Endothelial cell of umbilical vein (primary cell): ENCODE measurements at regions not wholly inside any gene's neighbourhood (a gene's known extent, or its start where the extent isn't known, plus 50 kb on each side); places are given as distances from the start of the nearest gene placed in this dataset.
"Not testable (repeated sequence)": the region's sequence is repeated elsewhere in the genome, so short reads cannot be mapped to it uniquely, and the experiment has no call there.

Experiments
- BruUV-seq: library from RNA; stranded (reverse); fragments of 400-500 nt; replicated peaks from 2 replicates; lab custom pipeline; 2021; lab: Mats Ljungman, UMichigan
- CTCF ChIA-PET: fragments of 300-600, 350-600 bp; sonication (Branson Sonifier 250); formaldehyde crosslinking; loops from one replicate; lab custom pipeline; 2021; ENCODE audit warnings: antibody characterized with exemption, inconsistent platforms; lab: Charles Lee
- POLR2A ChIA-PET: fragments of 300-600, 350-600 bp; sonication (Branson Sonifier 250); formaldehyde crosslinking; loops from one replicate; lab custom pipeline; 2021; ENCODE audit warnings: antibody characterized with exemption, inconsistent platforms; lab: Charles Lee
- DNase-seq: peaks from one replicate; pipeline ENCODE4 v3.0.0-alpha.2; 2011; ENCODE audit warnings: low read depth, low spot score
- FAIRE-seq: peaks from 2 replicates; lab custom pipeline; 2011; peaks lifted over from hg19 to GRCh38; lab: Jason Lieb, UNC
- H2AFZ ChIP-seq: 2 replicates; pipeline ENCODE4 v1.6.0; 2012; ENCODE audit warnings: low read depth, low read length, control low read depth, inconsistent platforms
- H3K27ac ChIP-seq: 2 replicates; pipeline ENCODE4 v1.5.1; 2011; ENCODE audit warnings: low read depth, mild to moderate bottlenecking, control low read depth, low read length, moderate library complexity; ENCODE audit not compliant: insufficient read depth
- H3K27me3 ChIP-seq, 2 experiments: 2 replicates each; pipeline versions ENCODE4 v1.6.0 to v1.6.1; 2011; ENCODE audit warnings: low read length in 2 of 2, mixed read lengths in 1 of 2; ENCODE audit not compliant: control insufficient read depth in 2 of 2, insufficient read depth in 2 of 2
- H3K36me3 ChIP-seq, 2 experiments: 2 replicates in 1 of 2; 3 replicates in 1 of 2; pipeline ENCODE4 v1.5.1; 2011; ENCODE audit warnings: low read length in 2 of 2, mild to moderate bottlenecking in 1 of 2, moderate library complexity in 1 of 2; ENCODE audit not compliant: control insufficient read depth in 2 of 2, insufficient read depth in 2 of 2; ENCODE audit errors: extremely low read depth in 1 of 2
- H3K4me1 ChIP-seq: 3 replicates; pipeline ENCODE4 v1.5.1; 2011; ENCODE audit warnings: mild to moderate bottlenecking, low read length; ENCODE audit not compliant: control insufficient read depth, insufficient read depth; ENCODE audit errors: extremely low read depth
- H3K4me2 ChIP-seq: 2 replicates; pipeline ENCODE4 v1.6.1; 2011; ENCODE audit warnings: low read length, control low read depth, mixed read lengths; ENCODE audit not compliant: insufficient read depth
- H3K4me3 ChIP-seq, 3 experiments: fragments of 200-600 bp in 1 of 3; sonication (generic), shearing (Covaris generic) in 1 of 3; replicated peaks in 1 of 3; 2 replicates each; pipeline ENCODE4 v1.5.1; 2011 to 2016; ENCODE audit warnings: control low read depth in 3 of 3, low read length in 3 of 3, mild to moderate bottlenecking in 2 of 3, inconsistent platforms in 1 of 3, low read depth in 1 of 3, moderate library complexity in 1 of 3; ENCODE audit not compliant: insufficient read depth in 1 of 3
- H3K79me2 ChIP-seq: 2 replicates; pipeline ENCODE4 v1.6.0; 2012; ENCODE audit warnings: low read length, inconsistent platforms; ENCODE audit not compliant: control insufficient read depth, insufficient read depth
- H3K9ac ChIP-seq: replicated peaks from 2 replicates; pipeline ENCODE3; 2011; ENCODE audit warnings: low read length, control low read depth; ENCODE audit not compliant: insufficient read depth; ENCODE audit errors: extremely low read depth
- H3K9me1 ChIP-seq: replicated peaks from 3 replicates; pipeline ENCODE4 v1.6.0; 2011; ENCODE audit warnings: mild to moderate bottlenecking, low read length; ENCODE audit not compliant: control insufficient read depth, insufficient read depth; ENCODE audit errors: extremely low read depth
- H3K9me3 ChIP-seq: replicated peaks from 2 replicates; pipeline ENCODE4 v1.5.1; 2012; ENCODE audit warnings: low read length, inconsistent platforms; ENCODE audit not compliant: control insufficient read depth, insufficient read depth
- H4K20me1 ChIP-seq: replicated peaks from 2 replicates; pipeline ENCODE3; 2011; ENCODE audit warnings: mild to moderate bottlenecking, low read length; ENCODE audit not compliant: control insufficient read depth, insufficient read depth; ENCODE audit errors: extremely low read depth
- EZH2 ChIP-seq: IDR thresholded peaks from 2 replicates; pipeline ENCODE4 v1.6.1; 2012; ENCODE audit warnings: borderline replicate concordance, low read depth, mild to moderate bottlenecking, moderate library complexity, low read length, inconsistent platforms; ENCODE audit not compliant: severe bottlenecking
- FOS ChIP-seq: IDR thresholded peaks from 2 replicates; pipeline ENCODE4 v1.6.1; 2011; ENCODE audit warnings: mild to moderate bottlenecking, low read length, moderate library complexity, borderline replicate concordance; ENCODE audit not compliant: insufficient read depth
- GATA2 ChIP-seq: IDR thresholded peaks from 2 replicates; pipeline ENCODE4 v1.7.0; 2011; ENCODE audit warnings: low read depth, mild to moderate bottlenecking, moderate library complexity, mixed read lengths, low read length; ENCODE audit not compliant: insufficient read length, insufficient read depth
- JUN ChIP-seq: IDR thresholded peaks from 2 replicates; pipeline ENCODE4 v1.6.1; 2011; ENCODE audit warnings: borderline replicate concordance, low read depth; ENCODE audit not compliant: insufficient read length, insufficient read depth
- MAX ChIP-seq: IDR thresholded peaks from 2 replicates; pipeline ENCODE4 v1.6.1; 2011; ENCODE audit not compliant: insufficient read depth, insufficient read length
- MYC ChIP-seq: IDR thresholded peaks from one replicate; pipeline ENCODE4 v1.6.1; 2011; ENCODE audit warnings: mild to moderate bottlenecking, low read depth, low read length
- POLR2A ChIP-seq: IDR thresholded peaks from 2 replicates; pipeline ENCODE4 v1.6.1; 2012; ENCODE audit warnings: low read depth, mild to moderate bottlenecking, control low read depth, low read length
- POLR2AphosphoS5 ChIP-seq: IDR thresholded peaks from 2 replicates; pipeline ENCODE4 v1.6.1; 2012; ENCODE audit warnings: low read depth, mild to moderate bottlenecking, control low read depth, low read length, moderate library complexity; ENCODE audit not compliant: insufficient read depth
- dilution Hi-C: fragments of 300-500 bp; cut with MboI; formaldehyde crosslinking; loops from one replicate; pipeline ENCODE4 v1.15.0; 2019; ENCODE audit warnings: low sequenced_read_pairs; ENCODE audit not compliant: extremely low pct_ligation_motif_present
- intact Hi-C: fragments of 100-400 bp; cut with micrococcal nuclease; formaldehyde crosslinking; loops from one replicate; pipeline ENCODE4 v1.10.0; 2022
- TF ChIP-seq, protein P1 (sequence below), 2 donors: IDR thresholded peaks; 1 replicate in 1 of 2; 2 replicates in 1 of 2; pipeline ENCODE4 v1.5.1; 2011; ENCODE audit warnings: low read length in 2 of 2, mild to moderate bottlenecking in 2 of 2, moderate library complexity in 2 of 2, control low read depth in 1 of 2, inconsistent platforms in 1 of 2, low read depth in 1 of 2; ENCODE audit not compliant: insufficient read depth in 1 of 2; ENCODE audit errors: extremely low read depth in 1 of 2

- dilution Hi-C loops: no loop called here
- BruUV-seq: no TSS peak
These were observed 516.4 kb downstream of the ETNK1 start for GRCh38 chr12:23141335-23141734.

DNA sequence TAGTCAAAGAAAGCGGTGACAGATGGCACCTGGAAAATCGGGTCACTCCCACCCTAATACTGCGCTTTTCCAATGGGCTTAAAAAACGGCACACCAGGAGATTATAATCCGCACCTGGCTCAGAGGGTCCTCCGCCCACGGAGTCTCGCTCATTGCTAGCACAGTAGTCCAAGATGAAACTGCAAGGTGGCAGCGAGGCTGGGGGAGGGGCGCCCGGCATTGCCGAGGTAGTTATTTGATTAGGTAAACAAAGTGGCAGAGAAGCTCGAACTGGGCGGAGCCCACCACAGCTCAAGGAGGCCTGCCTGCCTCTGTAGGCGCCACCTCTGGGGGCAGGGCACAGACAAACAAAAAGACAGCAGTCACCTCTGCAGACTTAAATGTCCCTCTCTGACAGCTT lies 521.1 kb downstream of the ETNK1 start:
- FAIRE-seq, H3K4me2 ChIP-seq, H3K4me1 ChIP-seq, BruUV-seq, DNase-seq, H3K9ac ChIP-seq, H3K9me3 ChIP-seq, H3K36me3 ChIP-seq, H3K79me2 ChIP-seq, H3K4me3 ChIP-seq, POLR2A ChIA-PET, H3K27ac ChIP-seq, dilution Hi-C loops, H4K20me1 ChIP-seq, H2AFZ ChIP-seq, H3K9me1 ChIP-seq, intact Hi-C loops, CTCF ChIA-PET, H3K27me3 ChIP-seq: not testable (repeated sequence)

More at GRCh38 chr12:23141335-23141734, 516.4 kb downstream of the ETNK1 start:
- FAIRE-seq (no peak), DNase-seq (no peak)
- Histone ChIP-seq H3K79me2 (no peaks in the 10 kb centered on the region), H3K4me2 (no peak overlapping the region), H3K9me1 (no peaks in the 10 kb centered on the region), H3K4me1 (no peaks in the 10 kb centered on the region), H3K4me3 (no peak overlapping the region), H2AFZ (no peak overlapping the region), H3K9ac (no peak overlapping the region), H4K20me1 (no peaks in the 10 kb centered on the region), H3K27ac (no peak overlapping the region), H3K36me3 (no peaks in the 10 kb centered on the region), H3K9me3 (no peaks in the 10 kb centered on the region), H3K27me3 (no peaks in the 10 kb centered on the region)
- TF ChIP-seq MYC: no peak
- TF ChIP-seq, protein P1, sequence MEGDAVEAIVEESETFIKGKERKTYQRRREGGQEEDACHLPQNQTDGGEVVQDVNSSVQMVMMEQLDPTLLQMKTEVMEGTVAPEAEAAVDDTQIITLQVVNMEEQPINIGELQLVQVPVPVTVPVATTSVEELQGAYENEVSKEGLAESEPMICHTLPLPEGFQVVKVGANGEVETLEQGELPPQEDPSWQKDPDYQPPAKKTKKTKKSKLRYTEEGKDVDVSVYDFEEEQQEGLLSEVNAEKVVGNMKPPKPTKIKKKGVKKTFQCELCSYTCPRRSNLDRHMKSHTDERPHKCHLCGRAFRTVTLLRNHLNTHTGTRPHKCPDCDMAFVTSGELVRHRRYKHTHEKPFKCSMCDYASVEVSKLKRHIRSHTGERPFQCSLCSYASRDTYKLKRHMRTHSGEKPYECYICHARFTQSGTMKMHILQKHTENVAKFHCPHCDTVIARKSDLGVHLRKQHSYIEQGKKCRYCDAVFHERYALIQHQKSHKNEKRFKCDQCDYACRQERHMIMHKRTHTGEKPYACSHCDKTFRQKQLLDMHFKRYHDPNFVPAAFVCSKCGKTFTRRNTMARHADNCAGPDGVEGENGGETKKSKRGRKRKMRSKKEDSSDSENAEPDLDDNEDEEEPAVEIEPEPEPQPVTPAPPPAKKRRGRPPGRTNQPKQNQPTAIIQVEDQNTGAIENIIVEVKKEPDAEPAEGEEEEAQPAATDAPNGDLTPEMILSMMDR (IDR thresholded peaks at IDR 0.05; ENCODE audit: extremely low read depth in 1 of 2, insufficient read depth in 1 of 2, low read depth in 1 of 2, low read length in 2 of 2): no peak
- TF ChIP-seq POLR2A: no peak
- TF ChIP-seq POLR2AphosphoS5: no peak
- no peak for TF ChIP-seq MAX
- TF ChIP-seq FOS: no peak
- no peak for TF ChIP-seq GATA2
- TF ChIP-seq JUN: no peak
- no peak for TF ChIP-seq EZH2
- ChIA-PET CTCF (no interaction called here), POLR2A (no interaction called here)
- intact Hi-C loops: no loop called here
